OCI-LY3 (cell line): ENCODE measurements at regions not wholly inside any gene's neighbourhood (a gene's known extent, or its start where the extent isn't known, plus 50 kb on each side); places are given as distances from the start of the nearest gene placed in this dataset.
"Not testable (repeated sequence)": the region's sequence is repeated elsewhere in the genome, so short reads cannot be mapped to it uniquely, and the experiment has no call there.

Experiments used
- H2AFZ ChIP-seq: fragments of 200-600, 300-600 bp; shearing (Covaris generic); 2 replicates; pipeline ENCODE4 v1.6.0; 2014; ENCODE audit warnings: antibody characterized with exemption, low read depth, low read length
- H3K27ac ChIP-seq: fragments of 200-600, 300-600 bp; sonication (generic); 2 replicates; pipeline ENCODE4 v1.5.1; 2014; ENCODE audit warnings: mild to moderate bottlenecking, low read length, moderate library complexity, mixed read lengths
- H3K27me3 ChIP-seq: fragments of 200-600, 300-600 bp; sonication (generic); 2 replicates; pipeline ENCODE4 v1.6.1; 2014; ENCODE audit warnings: low read depth, low read length, mixed read lengths
- H3K36me3 ChIP-seq: fragments of 200-600, 300-600 bp; sonication (generic); replicated peaks from 2 replicates; pipeline ENCODE3; 2014; ENCODE audit warnings: low read depth, low read length, mixed read lengths
- H3K4me1 ChIP-seq: fragments of 300-600, 200-600 bp; sonication (generic); 2 replicates; pipeline ENCODE4 v1.6.1; 2014; ENCODE audit warnings: low read length, mixed read lengths
- H3K4me2 ChIP-seq: fragments of 200-600, 300-600 bp; sonication (generic); 2 replicates; pipeline ENCODE4 v1.6.1; 2014; ENCODE audit warnings: low read length, mixed read lengths
- H3K4me3 ChIP-seq: fragments of 300-600, 200-600 bp; sonication (generic); 2 replicates; pipeline ENCODE4 v1.5.1; 2014; ENCODE audit warnings: antibody characterized with exemption, mild to moderate bottlenecking, low read length, moderate library complexity
- H3K79me2 ChIP-seq: fragments of 300-600, 200-600 bp; shearing (Covaris generic); 2 replicates; pipeline ENCODE4 v1.6.1; 2014; ENCODE audit warnings: mild to moderate bottlenecking, low read length, mixed read lengths
- H3K9ac ChIP-seq: fragments of 300-600, 200-600 bp; shearing (Covaris generic); 2 replicates; pipeline ENCODE4 v1.6.0; 2014; ENCODE audit warnings: mild to moderate bottlenecking, low read length, moderate library complexity
- H3K9me3 ChIP-seq: fragments of 200-600, 300-600 bp; shearing (Covaris generic); 2 replicates; pipeline ENCODE4 v1.6.1; 2014; ENCODE audit warnings: low read length, mixed read lengths; ENCODE audit not compliant: insufficient read depth
- H4K20me1 ChIP-seq: fragments of 200-600, 300-600 bp; sonication (generic); 2 replicates; pipeline ENCODE4 v1.6.1; 2016; ENCODE audit warnings: low read length, mixed read lengths; ENCODE audit not compliant: insufficient read depth
- EZH2phosphoT487 ChIP-seq: fragments of 200-600 bp; shearing (Covaris generic); IDR thresholded peaks from 2 replicates; pipeline ENCODE4 v1.6.1; 2018; ENCODE audit warnings: antibody characterized with exemption, mixed run types, low read depth
- TF ChIP-seq, protein P1 (sequence below): fragments of 200-600, 300-600 bp; sonication (generic); IDR thresholded peaks from 2 replicates; pipeline ENCODE4 v1.5.1; 2014; ENCODE audit warnings: antibody characterized with exemption, low read length, low read depth

DNA sequence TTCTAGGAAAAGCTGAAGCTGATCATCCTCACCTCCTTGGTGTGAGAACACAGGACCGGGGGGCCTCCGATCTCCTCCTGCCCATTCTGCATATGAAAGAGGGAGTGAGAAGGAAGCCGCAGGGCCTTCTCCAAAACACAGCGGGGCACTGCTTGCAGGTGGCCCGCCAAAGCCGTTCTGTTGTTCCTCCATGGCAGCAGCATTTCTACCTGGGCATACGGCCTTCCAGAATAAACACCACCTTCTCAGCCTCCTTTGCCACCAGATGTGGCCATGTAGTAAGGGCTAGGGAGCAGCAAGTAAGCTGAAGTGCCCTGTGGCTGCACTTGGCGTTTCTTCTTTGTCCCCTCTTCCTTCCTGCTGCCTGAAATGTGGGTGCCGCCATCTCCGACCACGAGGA, 214.9 kb downstream of the TOMM20 start:
- no peaks in the 10 kb centered on the region for H3K36me3 ChIP-seq
- peaks cover 5% of the 10 kb centered on the region; the same call in 1 of the 2 replicates for H3K4me1 ChIP-seq
- no peaks in the 10 kb centered on the region for H3K79me2 ChIP-seq
- no peaks in the 10 kb centered on the region for H4K20me1 ChIP-seq
- no peak overlapping the region for H3K27ac ChIP-seq
- no peak overlapping the region for H3K4me2 ChIP-seq
- no peak overlapping the region for H3K9ac ChIP-seq
- H2AFZ ChIP-seq: no peak overlapping the region
- no peak overlapping the region for H3K4me3 ChIP-seq
- H3K9me3 ChIP-seq: no peaks in the 10 kb centered on the region
- TF ChIP-seq, protein P1, sequence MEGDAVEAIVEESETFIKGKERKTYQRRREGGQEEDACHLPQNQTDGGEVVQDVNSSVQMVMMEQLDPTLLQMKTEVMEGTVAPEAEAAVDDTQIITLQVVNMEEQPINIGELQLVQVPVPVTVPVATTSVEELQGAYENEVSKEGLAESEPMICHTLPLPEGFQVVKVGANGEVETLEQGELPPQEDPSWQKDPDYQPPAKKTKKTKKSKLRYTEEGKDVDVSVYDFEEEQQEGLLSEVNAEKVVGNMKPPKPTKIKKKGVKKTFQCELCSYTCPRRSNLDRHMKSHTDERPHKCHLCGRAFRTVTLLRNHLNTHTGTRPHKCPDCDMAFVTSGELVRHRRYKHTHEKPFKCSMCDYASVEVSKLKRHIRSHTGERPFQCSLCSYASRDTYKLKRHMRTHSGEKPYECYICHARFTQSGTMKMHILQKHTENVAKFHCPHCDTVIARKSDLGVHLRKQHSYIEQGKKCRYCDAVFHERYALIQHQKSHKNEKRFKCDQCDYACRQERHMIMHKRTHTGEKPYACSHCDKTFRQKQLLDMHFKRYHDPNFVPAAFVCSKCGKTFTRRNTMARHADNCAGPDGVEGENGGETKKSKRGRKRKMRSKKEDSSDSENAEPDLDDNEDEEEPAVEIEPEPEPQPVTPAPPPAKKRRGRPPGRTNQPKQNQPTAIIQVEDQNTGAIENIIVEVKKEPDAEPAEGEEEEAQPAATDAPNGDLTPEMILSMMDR: no peak
- no peak for TF ChIP-seq EZH2phosphoT487
- no peaks in the 10 kb centered on the region for H3K27me3 ChIP-seq

DNA sequence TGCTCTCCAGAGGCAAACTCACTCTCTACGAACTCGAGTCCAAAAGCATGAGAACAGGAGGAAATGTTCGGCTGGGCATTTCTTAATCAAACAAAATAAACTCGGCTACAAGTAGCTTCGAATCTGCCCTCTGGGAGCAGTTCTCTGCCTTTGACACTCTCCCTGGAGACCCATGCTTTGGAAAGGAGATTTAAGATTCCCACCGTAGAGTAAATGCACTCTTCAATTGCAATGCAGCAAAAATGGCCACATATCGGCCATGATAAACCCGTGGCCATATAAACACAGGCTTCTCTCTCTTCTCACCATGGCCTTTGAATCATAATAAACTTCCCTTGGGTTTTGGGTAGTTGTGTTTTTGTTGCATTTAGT, 215.4 kb downstream of the TOMM20 start:
- Histone ChIP-seq H3K27me3 (no peaks in the 10 kb centered on the region), H4K20me1 (no peaks in the 10 kb centered on the region), H3K79me2 (no peaks in the 10 kb centered on the region), H2AFZ (no peak overlapping the region), H3K4me3 (no peak overlapping the region), H3K36me3 (no peaks in the 10 kb centered on the region), H3K4me2 (no peak overlapping the region), H3K9ac (no peak overlapping the region), H3K27ac (no peak overlapping the region), H3K4me1 (peaks cover 5% of the 10 kb centered on the region; the same call in 1 of the 2 replicates), H3K9me3 (no peaks in the 10 kb centered on the region)
- no peak for TF ChIP-seq EZH2phosphoT487
- TF ChIP-seq, protein P1: no peak

DNA sequence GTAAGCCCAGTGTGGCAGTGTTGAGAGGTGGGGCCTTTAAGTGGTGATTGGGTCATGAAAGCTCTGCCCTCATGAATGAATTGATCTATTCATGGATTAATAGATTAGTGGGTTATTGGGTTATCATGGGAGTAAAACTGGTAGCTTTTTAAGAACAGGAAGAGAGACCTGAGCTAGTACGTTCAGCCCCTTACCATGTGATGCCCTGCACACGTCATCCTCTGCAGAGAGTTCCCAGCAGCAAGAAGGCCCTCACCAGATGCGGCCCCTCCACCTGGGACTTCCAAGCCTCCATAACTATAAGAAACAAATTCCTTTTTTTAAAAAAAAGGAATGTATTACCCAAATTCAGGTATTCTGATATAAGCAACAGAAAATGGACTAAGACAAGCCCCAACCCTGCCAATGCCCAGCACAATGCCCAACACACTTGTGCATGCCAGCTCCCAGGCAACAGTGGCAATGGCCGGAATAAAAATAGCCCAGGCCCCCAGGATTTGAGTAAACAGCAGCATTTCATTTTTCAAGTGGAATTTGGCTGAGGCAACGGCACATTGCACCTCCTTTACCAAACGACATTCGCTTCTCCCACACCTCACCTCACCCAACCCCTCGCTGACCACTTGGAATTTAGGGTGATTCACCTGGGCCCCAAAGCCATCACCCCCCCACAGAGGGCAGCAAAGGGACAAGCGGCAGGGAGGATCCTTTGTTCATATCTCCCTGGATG, 215.9 kb downstream of the TOMM20 start:
- no peaks in the 10 kb centered on the region for H3K27me3 ChIP-seq
- TF ChIP-seq, protein P1: no peak
- TF ChIP-seq EZH2phosphoT487: no peak
- H3K4me3 ChIP-seq: no peak overlapping the region
- H3K9ac ChIP-seq: no peak overlapping the region
- H3K27ac ChIP-seq: no peak overlapping the region
- no peaks in the 10 kb centered on the region for H3K9me3 ChIP-seq
- H4K20me1 ChIP-seq: no peaks in the 10 kb centered on the region
- no peak overlapping the region for H3K4me2 ChIP-seq
- H2AFZ ChIP-seq: no peak overlapping the region
- no peaks in the 10 kb centered on the region for H3K79me2 ChIP-seq
- no peaks in the 10 kb centered on the region for H3K36me3 ChIP-seq
- peaks cover 5% of the 10 kb centered on the region; the same call in 1 of the 2 replicates for H3K4me1 ChIP-seq

DNA sequence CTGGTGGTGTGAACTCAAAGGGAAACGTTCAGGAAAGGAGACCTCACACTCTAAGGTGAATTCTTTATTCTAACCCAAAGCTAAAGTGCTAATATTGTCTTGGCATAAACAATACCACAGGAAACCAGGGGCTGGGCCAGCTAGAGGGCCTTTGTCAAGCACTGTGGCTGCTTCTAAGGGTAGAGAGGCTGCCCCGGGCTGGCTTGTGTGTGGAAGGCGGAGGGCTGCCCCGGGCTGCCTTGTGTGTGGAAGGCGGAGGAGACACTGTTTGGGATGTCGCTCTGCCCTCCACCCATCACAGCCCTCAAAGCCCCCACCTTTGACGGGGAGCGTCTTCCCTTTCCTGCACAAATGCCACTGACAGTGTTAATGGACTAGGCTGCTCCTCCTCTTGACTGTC, 216.8 kb downstream of the TOMM20 start:
- Histone ChIP-seq H3K4me1 (peaks cover 6% of the 10 kb centered on the region; the same call in 1 of the 2 replicates), H3K4me3 (no peak overlapping the region), H4K20me1 (no peaks in the 10 kb centered on the region), H2AFZ (no peak overlapping the region), H3K4me2 (no peak overlapping the region), H3K27me3 (0 out of 2 replicates have a peak, but pooled peaks cover 3% of the 10 kb centered on the region), H3K9ac (no peak overlapping the region), H3K36me3 (no peaks in the 10 kb centered on the region), H3K9me3 (no peaks in the 10 kb centered on the region), H3K27ac (no peak overlapping the region), H3K79me2 (no peaks in the 10 kb centered on the region)
- TF ChIP-seq, protein P1: no peak

DNA sequence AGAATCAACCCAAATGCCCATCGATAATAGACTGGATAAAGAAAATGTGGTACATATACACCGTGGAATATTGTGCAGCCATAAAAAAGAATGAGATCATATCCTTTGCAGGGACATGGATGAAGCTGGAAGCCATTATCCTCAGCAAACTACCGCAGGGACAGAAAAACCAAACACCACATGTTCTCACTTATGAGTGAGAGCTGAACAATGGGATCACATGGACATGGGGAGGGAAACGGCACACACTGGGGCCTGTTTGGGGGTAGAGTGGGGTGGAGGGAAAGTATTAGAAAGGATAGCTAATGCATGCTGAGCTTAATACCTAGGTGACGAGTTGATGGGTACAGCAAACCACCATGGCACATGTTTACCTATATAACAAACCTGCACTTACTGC, 217.5 kb downstream of the TOMM20 start:
- H3K79me2 ChIP-seq, H4K20me1 ChIP-seq, H3K9ac ChIP-seq, H3K4me3 ChIP-seq, H3K36me3 ChIP-seq, H3K4me2 ChIP-seq, H3K27me3 ChIP-seq, H2AFZ ChIP-seq, H3K9me3 ChIP-seq, H3K27ac ChIP-seq: not testable (repeated sequence)
- peaks cover 10% of the 10 kb centered on the region; the same call in 1 of the 2 replicates for H3K4me1 ChIP-seq
